Thyroid gland (tissue), 4 donors: ENCODE measurements at regions not wholly inside any gene's neighbourhood (a gene's known extent, or its start where the extent isn't known, plus 50 kb on each side); places are given as distances from the start of the nearest gene placed in this dataset.

Experiments used
- DNase-seq, 2 donors: peaks; one replicate each; pipeline ENCODE4 v3.0.0-alpha.2; 2019
- H3K27ac ChIP-seq, 3 donors: fragments of 200-600 bp; sonication (generic); 1 replicate in 2 of 3; 2 replicates in 1 of 3; pipeline ENCODE4 v1.5.1; 2016 to 2019; ENCODE audit warnings: mild to moderate bottlenecking in 1 of 3, moderate library complexity in 1 of 3
- H3K27me3 ChIP-seq: fragments of 200-600 bp; sonication (generic); one replicate; pipeline ENCODE4 v1.5.1; 2019
- H3K36me3 ChIP-seq, 2 donors: fragments of 200-600 bp; sonication (generic); one replicate each; pipeline ENCODE4 v1.5.1; 2016 to 2019
- H3K4me1 ChIP-seq, 2 donors: fragments of 200-600 bp; sonication (generic); one replicate each; pipeline ENCODE4 v1.5.1; 2017 to 2019
- H3K4me3 ChIP-seq, 3 donors: fragments of 200-600 bp; sonication (generic); replicated peaks in 1 of 3; 1 replicate in 2 of 3; 2 replicates in 1 of 3; pipeline ENCODE4 v1.5.1; 2016; ENCODE audit warnings: mild to moderate bottlenecking in 1 of 3
- H3K9me3 ChIP-seq: fragments of 200-600 bp; sonication (generic); one replicate; pipeline ENCODE4 v1.5.1; 2017
- POLR2A ChIP-seq, 2 donors: fragments of 450-650 bp; IDR thresholded peaks; one replicate each; pipeline ENCODE4 v1.6.1; 2017; ENCODE audit warnings: antibody characterized with exemption in 2 of 2, mild to moderate bottlenecking in 2 of 2, moderate library complexity in 1 of 2
- WGBS, 2 donors: methylation state at CpG; one replicate each; pipeline ENCODE4 v1.1.5; 2017; 5-methylcytosine and 5-hydroxymethylcytosine counted together
- intact Hi-C: fragments of 100-400 bp; cut with DNase I; formaldehyde crosslinking; loops from one replicate; pipeline ENCODE4 v1.15.1; 2023
- TF ChIP-seq, protein P1 (sequence below), 6 experiments: fragments of 200-600 bp in 3 of 6; fragments of 450-650 bp in 3 of 6; sonication (generic) in 3 of 6; IDR thresholded peaks; one replicate each; pipeline ENCODE4 v1.5.1; 2016 to 2019; ENCODE audit warnings: antibody characterized with exemption in 6 of 6, mild to moderate bottlenecking in 2 of 6, inconsistent platforms in 1 of 6, moderate library complexity in 1 of 6

DNA sequence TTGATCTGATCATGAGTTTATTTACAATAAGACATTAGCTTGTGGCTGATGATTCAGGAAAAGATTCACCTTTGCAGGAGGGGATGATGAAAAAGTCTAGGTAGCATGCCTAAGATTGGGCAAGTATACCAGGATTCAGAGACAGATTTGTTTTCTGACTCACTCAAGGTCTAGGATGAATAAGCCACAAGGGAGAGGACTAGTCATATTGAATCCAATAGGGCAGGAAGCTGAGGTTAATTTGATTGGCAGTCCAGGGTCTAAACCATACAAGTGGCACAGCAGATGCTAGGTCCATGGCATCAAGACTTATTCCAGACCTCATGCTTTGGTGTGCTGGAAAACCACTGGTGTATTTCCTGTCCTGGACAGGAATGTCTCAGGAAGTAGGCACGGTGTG is 1133.4 kb downstream of the XPNPEP1 start:
- 63 to 69% methylated on average over 1 of the region's 1 CpG for WGBS, 2 donors
- no peak for DNase-seq
- no peaks in the 10 kb centered on the region for H3K4me1 ChIP-seq
- H3K4me3 ChIP-seq = no peak overlapping the region
- H3K27ac ChIP-seq = no peak overlapping the region
- intact Hi-C loops = no loop called here
- TF ChIP-seq, protein P1, sequence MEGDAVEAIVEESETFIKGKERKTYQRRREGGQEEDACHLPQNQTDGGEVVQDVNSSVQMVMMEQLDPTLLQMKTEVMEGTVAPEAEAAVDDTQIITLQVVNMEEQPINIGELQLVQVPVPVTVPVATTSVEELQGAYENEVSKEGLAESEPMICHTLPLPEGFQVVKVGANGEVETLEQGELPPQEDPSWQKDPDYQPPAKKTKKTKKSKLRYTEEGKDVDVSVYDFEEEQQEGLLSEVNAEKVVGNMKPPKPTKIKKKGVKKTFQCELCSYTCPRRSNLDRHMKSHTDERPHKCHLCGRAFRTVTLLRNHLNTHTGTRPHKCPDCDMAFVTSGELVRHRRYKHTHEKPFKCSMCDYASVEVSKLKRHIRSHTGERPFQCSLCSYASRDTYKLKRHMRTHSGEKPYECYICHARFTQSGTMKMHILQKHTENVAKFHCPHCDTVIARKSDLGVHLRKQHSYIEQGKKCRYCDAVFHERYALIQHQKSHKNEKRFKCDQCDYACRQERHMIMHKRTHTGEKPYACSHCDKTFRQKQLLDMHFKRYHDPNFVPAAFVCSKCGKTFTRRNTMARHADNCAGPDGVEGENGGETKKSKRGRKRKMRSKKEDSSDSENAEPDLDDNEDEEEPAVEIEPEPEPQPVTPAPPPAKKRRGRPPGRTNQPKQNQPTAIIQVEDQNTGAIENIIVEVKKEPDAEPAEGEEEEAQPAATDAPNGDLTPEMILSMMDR (IDR thresholded peaks at IDR 0.05) = no peak
- no peak for TF ChIP-seq POLR2A (IDR thresholded peaks at IDR 0.05)
- H3K9me3 ChIP-seq = no peaks in the 10 kb centered on the region
- H3K36me3 ChIP-seq = no peaks in the 10 kb centered on the region
- no peaks in the 10 kb centered on the region for H3K27me3 ChIP-seq

- Histone ChIP-seq H3K4me3 (no peak overlapping the region), H3K27me3 (no peaks in the 10 kb centered on the region), H3K36me3 (no peaks in the 10 kb centered on the region), H3K4me1 (no peaks in the 10 kb centered on the region), H3K9me3 (no peaks in the 10 kb centered on the region), H3K27ac (no peak overlapping the region)
- WGBS, 2 donors = 69 to 76% methylated on average over 2 of the region's 2 CpGs
- TF ChIP-seq, protein P1 (IDR thresholded peaks at IDR 0.05) = no peak
- TF ChIP-seq POLR2A (IDR thresholded peaks at IDR 0.05) = no peak
- intact Hi-C loops = no loop called here
- DNase-seq = no peak
Observed at GRCh38 chr10:108789336-108789735, 1134.0 kb downstream of the XPNPEP1 start.

DNA sequence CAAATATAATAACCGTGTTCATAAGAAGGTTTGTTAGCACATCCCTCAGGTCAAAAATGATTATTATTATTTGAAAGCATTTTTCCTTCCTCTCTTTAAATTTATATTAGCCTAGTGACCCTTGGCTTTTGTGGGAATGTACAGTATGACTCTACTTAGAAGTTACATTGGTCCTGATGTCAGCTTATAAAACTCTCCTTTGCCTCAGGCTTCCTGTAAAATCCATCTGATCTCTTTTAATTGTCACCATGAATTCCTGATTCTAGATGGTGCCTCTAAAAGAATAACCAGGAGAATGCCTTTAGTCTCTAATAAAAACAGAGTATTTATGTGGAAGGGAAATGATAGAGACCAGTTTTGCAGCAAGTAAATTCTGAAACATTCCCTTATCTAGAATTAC is 1134.4 kb downstream of the XPNPEP1 start:
- H3K9me3 ChIP-seq = no peaks in the 10 kb centered on the region
- H3K27me3 ChIP-seq = no peaks in the 10 kb centered on the region
- WGBS, 2 donors = 91 to 92% methylated on average over 1 of the region's 1 CpG
- H3K4me1 ChIP-seq = no peaks in the 10 kb centered on the region
- no peak for DNase-seq
- H3K36me3 ChIP-seq = no peaks in the 10 kb centered on the region
- no peak for TF ChIP-seq POLR2A (IDR thresholded peaks at IDR 0.05)
- TF ChIP-seq, protein P1 (IDR thresholded peaks at IDR 0.05) = no peak
- no peak overlapping the region for H3K4me3 ChIP-seq
- intact Hi-C loops = no loop called here
- H3K27ac ChIP-seq = no peak overlapping the region

DNA sequence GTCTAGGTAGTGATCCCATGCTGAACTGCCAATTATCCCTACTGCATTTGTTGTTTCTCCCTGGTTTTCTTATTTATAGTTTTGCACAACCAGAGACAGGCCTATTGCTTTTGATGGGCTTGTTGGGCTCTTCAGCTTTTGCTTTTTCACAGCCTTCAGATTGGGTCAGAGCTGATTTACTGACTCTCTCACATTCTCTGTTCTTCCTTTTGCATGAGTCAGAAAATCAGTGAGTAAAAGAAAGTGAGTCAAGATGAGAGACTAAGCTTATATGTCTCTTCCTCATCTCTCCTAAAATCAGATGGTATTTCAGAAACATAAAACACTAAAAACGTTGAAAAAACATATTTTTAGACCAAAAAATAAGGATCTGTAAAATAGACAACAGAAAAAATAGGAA is 1135.4 kb downstream of the XPNPEP1 start:
- H3K36me3 ChIP-seq = no peaks in the 10 kb centered on the region
- intact Hi-C loops = no loop called here
- H3K27me3 ChIP-seq = no peaks in the 10 kb centered on the region
- H3K27ac ChIP-seq = no peak overlapping the region
- no peak for DNase-seq
- TF ChIP-seq, protein P1 (IDR thresholded peaks at IDR 0.05) = no peak
- no peak for TF ChIP-seq POLR2A (IDR thresholded peaks at IDR 0.05)
- no peaks in the 10 kb centered on the region for H3K9me3 ChIP-seq
- 45 to 55% methylated on average over 1 of the region's 1 CpG for WGBS, 2 donors
- H3K4me1 ChIP-seq = no peaks in the 10 kb centered on the region
- no peak overlapping the region for H3K4me3 ChIP-seq

- no peaks in the 10 kb centered on the region for H3K4me1 ChIP-seq
- H3K27me3 ChIP-seq = no peaks in the 10 kb centered on the region
- no peak for DNase-seq
- no peak overlapping the region for H3K4me3 ChIP-seq
- no peaks in the 10 kb centered on the region for H3K36me3 ChIP-seq
- H3K27ac ChIP-seq = no peak overlapping the region
- TF ChIP-seq, protein P1 (IDR thresholded peaks at IDR 0.05) = no peak
- TF ChIP-seq POLR2A (IDR thresholded peaks at IDR 0.05) = no peak
- H3K9me3 ChIP-seq = no peaks in the 10 kb centered on the region
- intact Hi-C loops = no loop called here
- WGBS, 2 donors = 85 to 90% methylated on average over 2 of the region's 2 CpGs
Observed at GRCh38 chr10:108785011-108785410, 1138.3 kb downstream of the XPNPEP1 start.
